Neural cell (in vitro differentiated cells): ENCODE measurements at regions not wholly inside any gene's neighbourhood (a gene's known extent, or its start where the extent isn't known, plus 50 kb on each side); places are given as distances from the start of the nearest gene placed in this dataset.

Experiments
- H2AFZ ChIP-seq: fragments of 200-600, 300-800 bp; sonication (generic), shearing (Covaris generic); 2 replicates; pipeline ENCODE4 v1.6.0; 2014; ENCODE audit warnings: low read depth, mild to moderate bottlenecking, antibody characterized with exemption, low read length, moderate library complexity
- H3F3A ChIP-seq: fragments of 200-600 bp; shearing (Covaris generic); 2 replicates; pipeline ENCODE4 v1.6.1; 2016; ENCODE audit warnings: mild to moderate bottlenecking, moderate library complexity, mixed read lengths, antibody characterized with exemption, low read length; ENCODE audit not compliant: insufficient read depth, poor library complexity, severe bottlenecking
- H3K27ac ChIP-seq: fragments of 200-600, 300-800 bp; sonication (generic), shearing (Covaris generic); 2 replicates; pipeline ENCODE4 v1.5.1; 2014; ENCODE audit warnings: mild to moderate bottlenecking, low read length, moderate library complexity
- H3K27me3 ChIP-seq: fragments of 300-800, 200-600 bp; sonication (generic), shearing (Covaris generic); 2 replicates; pipeline ENCODE4 v1.6.0; 2014; ENCODE audit warnings: mild to moderate bottlenecking, low read depth, low read length, moderate library complexity; ENCODE audit not compliant: insufficient read depth
- H3K36me3 ChIP-seq: fragments of 300-800, 200-600 bp; sonication (generic), shearing (Covaris generic); 2 replicates; pipeline ENCODE4 v1.5.1; 2014; ENCODE audit warnings: mild to moderate bottlenecking, antibody characterized with exemption, low read length, moderate library complexity; ENCODE audit not compliant: insufficient read depth
- H3K4me2 ChIP-seq: fragments of 300-800, 200-600 bp; sonication (generic), shearing (Covaris generic); 2 replicates; pipeline ENCODE4 v1.6.0; 2014; ENCODE audit warnings: mild to moderate bottlenecking, low read length
- H3K4me3 ChIP-seq: fragments of 300-800, 200-600 bp; sonication (generic), shearing (Covaris generic); 2 replicates; pipeline ENCODE4 v1.5.1; 2014; ENCODE audit warnings: mild to moderate bottlenecking, low read length, moderate library complexity
- H3K79me2 ChIP-seq: fragments of 200-600 bp; shearing (Covaris generic); replicated peaks from 2 replicates; pipeline ENCODE4 v1.6.0; 2014; ENCODE audit warnings: mild to moderate bottlenecking, low read length, moderate library complexity; ENCODE audit not compliant: insufficient read depth
- H3K9ac ChIP-seq: fragments of 300-800, 200-600 bp; sonication (generic), shearing (Covaris generic); 2 replicates; pipeline ENCODE4 v1.6.1; 2016; ENCODE audit warnings: mild to moderate bottlenecking, low read length, mixed read lengths
- H3K9me2 ChIP-seq: fragments of 200-600 bp; shearing (Covaris generic); 2 replicates; pipeline ENCODE4 v1.6.1; 2016; ENCODE audit warnings: mild to moderate bottlenecking, low read length, mixed read lengths; ENCODE audit not compliant: insufficient read depth
- H3K9me3 ChIP-seq: fragments of 200-600, 300-800 bp; sonication (generic), shearing (Covaris generic); 2 replicates; pipeline ENCODE4 v1.6.1; 2016; ENCODE audit warnings: mild to moderate bottlenecking, mixed run types, low read length, moderate library complexity, mixed read lengths
- H4K20me1 ChIP-seq: fragments of 200-600 bp; shearing (Covaris generic); 2 replicates; pipeline ENCODE4 v1.6.1; 2016; ENCODE audit warnings: mild to moderate bottlenecking, mixed run types; ENCODE audit not compliant: insufficient read depth
- EP300 ChIP-seq: fragments of 450-650 bp; conservative IDR thresholded peaks from 2 replicates; pipeline ENCODE4 v1.6.1; 2014; ENCODE audit warnings: antibody characterized with exemption, mild to moderate bottlenecking, moderate library complexity; ENCODE audit not compliant: poor library complexity, severe bottlenecking
- EZH2 ChIP-seq: fragments of 200-600, 300-800 bp; shearing (Covaris generic), sonication (generic); IDR thresholded peaks from 2 replicates; pipeline ENCODE4 v1.6.1; 2014; ENCODE audit warnings: antibody characterized with exemption, low read length, borderline replicate concordance, mild to moderate bottlenecking; ENCODE audit not compliant: insufficient read depth, poor library complexity, severe bottlenecking
- MXI1 ChIP-seq: fragments of 450-650 bp; conservative IDR thresholded peaks from 2 replicates; pipeline ENCODE4 v1.6.1; 2014; ENCODE audit warnings: antibody characterized with exemption, mild to moderate bottlenecking; ENCODE audit not compliant: poor library complexity, severe bottlenecking
- POLR2AphosphoS5 ChIP-seq: IDR thresholded peaks from 2 replicates; pipeline ENCODE4 v1.6.1; 2012
- RAD21 ChIP-seq: fragments of 450-650 bp; conservative IDR thresholded peaks from 2 replicates; pipeline ENCODE4 v1.6.1; 2014; ENCODE audit warnings: antibody characterized with exemption, mild to moderate bottlenecking, moderate library complexity
- SMC3 ChIP-seq: fragments of 450-650 bp; conservative IDR thresholded peaks from 2 replicates; pipeline ENCODE4 v1.6.1; 2014; ENCODE audit warnings: antibody characterized with exemption, mild to moderate bottlenecking, moderate library complexity; ENCODE audit not compliant: poor library complexity
- TAF1 ChIP-seq: IDR thresholded peaks from 2 replicates; pipeline ENCODE4 v1.6.1; 2012; ENCODE audit warnings: low read depth
- TF ChIP-seq, protein P1 (sequence below): IDR thresholded peaks from 2 replicates; pipeline ENCODE4 v1.6.1; 2012; ENCODE audit warnings: borderline replicate concordance
- TF ChIP-seq, protein P2 (sequence below): fragments of 450-650 bp; IDR thresholded peaks from 2 replicates; pipeline ENCODE4 v1.5.1; 2014; ENCODE audit warnings: antibody characterized with exemption, mild to moderate bottlenecking, moderate library complexity; ENCODE audit not compliant: poor library complexity, severe bottlenecking

DNA sequence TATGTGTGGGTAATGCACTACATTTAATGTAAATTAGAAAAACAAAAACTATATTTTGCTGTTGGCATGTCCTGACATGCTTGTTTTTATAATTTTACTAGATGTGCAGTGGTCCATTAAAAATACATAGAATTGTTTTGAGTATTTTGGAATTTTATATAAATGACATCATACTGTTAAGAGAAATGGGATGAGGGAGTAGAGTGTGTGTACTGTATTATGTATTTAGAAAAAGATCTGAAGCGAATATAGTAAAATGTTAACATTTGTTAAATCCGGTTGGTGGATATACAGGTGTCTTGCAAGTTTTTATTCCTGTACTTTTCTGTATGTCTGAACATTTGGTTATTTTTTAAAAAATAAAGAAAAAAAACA lies 288.4 kb upstream of the SATB1 start:
- no peak overlapping the region for H3K27ac ChIP-seq
- H3F3A ChIP-seq: no peaks in the 10 kb centered on the region
- H3K9me2 ChIP-seq: no peaks in the 10 kb centered on the region
- no peaks in the 10 kb centered on the region for H3K36me3 ChIP-seq
- no peaks in the 10 kb centered on the region for H4K20me1 ChIP-seq
- no peak overlapping the region for H3K4me3 ChIP-seq
- TF ChIP-seq, protein P1, sequence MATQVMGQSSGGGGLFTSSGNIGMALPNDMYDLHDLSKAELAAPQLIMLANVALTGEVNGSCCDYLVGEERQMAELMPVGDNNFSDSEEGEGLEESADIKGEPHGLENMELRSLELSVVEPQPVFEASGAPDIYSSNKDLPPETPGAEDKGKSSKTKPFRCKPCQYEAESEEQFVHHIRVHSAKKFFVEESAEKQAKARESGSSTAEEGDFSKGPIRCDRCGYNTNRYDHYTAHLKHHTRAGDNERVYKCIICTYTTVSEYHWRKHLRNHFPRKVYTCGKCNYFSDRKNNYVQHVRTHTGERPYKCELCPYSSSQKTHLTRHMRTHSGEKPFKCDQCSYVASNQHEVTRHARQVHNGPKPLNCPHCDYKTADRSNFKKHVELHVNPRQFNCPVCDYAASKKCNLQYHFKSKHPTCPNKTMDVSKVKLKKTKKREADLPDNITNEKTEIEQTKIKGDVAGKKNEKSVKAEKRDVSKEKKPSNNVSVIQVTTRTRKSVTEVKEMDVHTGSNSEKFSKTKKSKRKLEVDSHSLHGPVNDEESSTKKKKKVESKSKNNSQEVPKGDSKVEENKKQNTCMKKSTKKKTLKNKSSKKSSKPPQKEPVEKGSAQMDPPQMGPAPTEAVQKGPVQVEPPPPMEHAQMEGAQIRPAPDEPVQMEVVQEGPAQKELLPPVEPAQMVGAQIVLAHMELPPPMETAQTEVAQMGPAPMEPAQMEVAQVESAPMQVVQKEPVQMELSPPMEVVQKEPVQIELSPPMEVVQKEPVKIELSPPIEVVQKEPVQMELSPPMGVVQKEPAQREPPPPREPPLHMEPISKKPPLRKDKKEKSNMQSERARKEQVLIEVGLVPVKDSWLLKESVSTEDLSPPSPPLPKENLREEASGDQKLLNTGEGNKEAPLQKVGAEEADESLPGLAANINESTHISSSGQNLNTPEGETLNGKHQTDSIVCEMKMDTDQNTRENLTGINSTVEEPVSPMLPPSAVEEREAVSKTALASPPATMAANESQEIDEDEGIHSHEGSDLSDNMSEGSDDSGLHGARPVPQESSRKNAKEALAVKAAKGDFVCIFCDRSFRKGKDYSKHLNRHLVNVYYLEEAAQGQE: no peak
- TF ChIP-seq EP300 (no peak), TAF1 (no peak), RAD21 (no peak), EZH2 (no peak), POLR2AphosphoS5 (no peak), SMC3 (no peak), MXI1 (no peak)
- TF ChIP-seq, protein P2, sequence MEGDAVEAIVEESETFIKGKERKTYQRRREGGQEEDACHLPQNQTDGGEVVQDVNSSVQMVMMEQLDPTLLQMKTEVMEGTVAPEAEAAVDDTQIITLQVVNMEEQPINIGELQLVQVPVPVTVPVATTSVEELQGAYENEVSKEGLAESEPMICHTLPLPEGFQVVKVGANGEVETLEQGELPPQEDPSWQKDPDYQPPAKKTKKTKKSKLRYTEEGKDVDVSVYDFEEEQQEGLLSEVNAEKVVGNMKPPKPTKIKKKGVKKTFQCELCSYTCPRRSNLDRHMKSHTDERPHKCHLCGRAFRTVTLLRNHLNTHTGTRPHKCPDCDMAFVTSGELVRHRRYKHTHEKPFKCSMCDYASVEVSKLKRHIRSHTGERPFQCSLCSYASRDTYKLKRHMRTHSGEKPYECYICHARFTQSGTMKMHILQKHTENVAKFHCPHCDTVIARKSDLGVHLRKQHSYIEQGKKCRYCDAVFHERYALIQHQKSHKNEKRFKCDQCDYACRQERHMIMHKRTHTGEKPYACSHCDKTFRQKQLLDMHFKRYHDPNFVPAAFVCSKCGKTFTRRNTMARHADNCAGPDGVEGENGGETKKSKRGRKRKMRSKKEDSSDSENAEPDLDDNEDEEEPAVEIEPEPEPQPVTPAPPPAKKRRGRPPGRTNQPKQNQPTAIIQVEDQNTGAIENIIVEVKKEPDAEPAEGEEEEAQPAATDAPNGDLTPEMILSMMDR: no peak
- H3K4me2 ChIP-seq: no peak overlapping the region
- no peak overlapping the region for H2AFZ ChIP-seq
- H3K9me3 ChIP-seq: no peaks in the 10 kb centered on the region
- H3K27me3 ChIP-seq: no peaks in the 10 kb centered on the region
- H3K79me2 ChIP-seq: no peaks in the 10 kb centered on the region
- H3K9ac ChIP-seq: no peak overlapping the region

GRCh38 chr3:18712713-18713576 lies 287.8 kb upstream of the SATB1 start:
- TF ChIP-seq TAF1 (no peak), EZH2 (no peak)
- TF ChIP-seq, protein P2: no peak
- no peaks in the 10 kb centered on the region for H3K9me2 ChIP-seq
- H3F3A ChIP-seq: no peaks in the 10 kb centered on the region
- H2AFZ ChIP-seq: no peak overlapping the region
- H3K9me3 ChIP-seq: no peaks in the 10 kb centered on the region
- H3K27ac ChIP-seq: no peak overlapping the region
- no peaks in the 10 kb centered on the region for H3K36me3 ChIP-seq
- no peaks in the 10 kb centered on the region for H3K79me2 ChIP-seq
- H3K27me3 ChIP-seq: no peaks in the 10 kb centered on the region
- H3K4me2 ChIP-seq: no peak overlapping the region
- H4K20me1 ChIP-seq: no peaks in the 10 kb centered on the region
- no peak overlapping the region for H3K4me3 ChIP-seq
- H3K9ac ChIP-seq: no peak overlapping the region
